Common myeloid progenitor, CD34-positive (primary cell): ENCODE measurements at regions not wholly inside any gene's neighbourhood (a gene's known extent, or its start where the extent isn't known, plus 50 kb on each side); places are given as distances from the start of the nearest gene placed in this dataset.

ENCODE experiments used
- CTCF ChIA-PET: fragments of 350-600 bp; sonication (Branson Sonifier 250); formaldehyde crosslinking; loops from one replicate; lab custom pipeline; 2021; ENCODE audit warnings: antibody characterized with exemption; lab: Charles Lee
- POLR2A ChIA-PET: fragments of 350-600 bp; sonication (Branson Sonifier 250); formaldehyde crosslinking; loops from one replicate; lab custom pipeline; 2021; ENCODE audit warnings: antibody characterized with exemption; lab: Charles Lee
- DNase-seq, 3 donors: peaks; one replicate each; pipeline versions ENCODE4 v3.0.0 to v3.0.0-alpha.2; 2013
- H3K27ac ChIP-seq, 2 experiments: 1 replicate in 1 of 2; 2 replicates in 1 of 2; pipeline ENCODE4 v1.7.0; 2013; ENCODE audit warnings: inconsistent platforms in 2 of 2, low read length in 2 of 2, mild to moderate bottlenecking in 2 of 2, low read depth in 1 of 2, moderate library complexity in 1 of 2; ENCODE audit not compliant: severe bottlenecking in 2 of 2, insufficient read depth in 1 of 2, poor library complexity in 1 of 2
- H3K27me3 ChIP-seq, 5 experiments: replicated peaks in 2 of 5; 1 replicate in 3 of 5; 2 replicates in 2 of 5; pipeline versions ENCODE4 v1.6.1 to v1.7.0; 2013; ENCODE audit warnings: low read length in 4 of 5, mild to moderate bottlenecking in 2 of 5, moderate library complexity in 2 of 5, inconsistent platforms in 1 of 5; ENCODE audit not compliant: insufficient read depth in 5 of 5, control insufficient read depth in 4 of 5
- H3K36me3 ChIP-seq, 4 experiments: 1 replicate in 2 of 4; 2 replicates in 2 of 4; pipeline versions ENCODE4 v1.6.1 to v1.7.0; 2013; ENCODE audit warnings: low read length in 3 of 4, control low read depth in 1 of 4, mild to moderate bottlenecking in 1 of 4; ENCODE audit not compliant: control insufficient read depth in 4 of 4, insufficient read depth in 4 of 4
- H3K4me1 ChIP-seq, 4 experiments: 1 replicate in 3 of 4; 2 replicates in 1 of 4; pipeline versions ENCODE4 v1.6.1 to v1.7.1; 2013; ENCODE audit warnings: low read length in 3 of 4, mild to moderate bottlenecking in 3 of 4, control low read depth in 1 of 4, inconsistent platforms in 1 of 4, moderate library complexity in 1 of 4; ENCODE audit not compliant: control insufficient read depth in 4 of 4, insufficient read depth in 4 of 4; ENCODE audit errors: control extremely low read depth in 1 of 4
- H3K4me3 ChIP-seq, 7 experiments: 1 replicate in 4 of 7; 2 replicates in 3 of 7; pipeline versions ENCODE4 v1.5.1 to v1.7.0; 2013; ENCODE audit warnings: mild to moderate bottlenecking in 7 of 7, low read length in 6 of 7, moderate library complexity in 6 of 7, inconsistent platforms in 2 of 7, low read depth in 2 of 7, control low read depth in 1 of 7; ENCODE audit not compliant: insufficient read depth in 4 of 7, control insufficient read depth in 1 of 7; ENCODE audit errors: extremely low read depth in 1 of 7
- H3K9me3 ChIP-seq, 5 experiments: 1 replicate in 4 of 5; 2 replicates in 1 of 5; pipeline versions ENCODE4 v1.6.1 to v1.7.1; 2013; ENCODE audit warnings: low read length in 4 of 5, mild to moderate bottlenecking in 2 of 5, inconsistent platforms in 1 of 5, low read depth in 1 of 5, moderate library complexity in 1 of 5; ENCODE audit not compliant: control insufficient read depth in 4 of 5, insufficient read depth in 2 of 5; ENCODE audit errors: control extremely low read depth in 1 of 5
- WGBS: methylation state at CpG from one replicate; pipeline ENCODE4 v1.1.5; 2013; ENCODE audit not compliant: insufficient coverage; 5-methylcytosine and 5-hydroxymethylcytosine counted together

DNA sequence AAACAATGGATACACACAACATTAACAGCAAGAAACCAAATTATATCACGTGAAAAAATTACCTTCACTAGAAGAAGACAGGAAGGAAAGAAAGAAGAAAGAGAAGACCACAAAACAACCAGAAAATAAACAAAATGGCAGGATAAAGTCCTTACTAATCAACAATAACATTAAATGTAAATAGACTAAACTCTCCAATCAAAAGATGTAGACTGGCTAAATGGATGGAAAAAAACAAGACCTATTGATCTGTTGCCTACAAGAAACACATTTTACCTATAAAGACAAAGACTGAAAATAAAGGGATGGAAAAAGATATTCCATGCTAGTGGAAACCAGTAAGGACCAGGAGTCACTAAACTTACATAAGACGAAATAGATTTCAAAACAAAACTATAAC is 167.0 kb upstream of the ZC3H15 start:
- no peaks in the 10 kb centered on the region for H3K27me3 ChIP-seq
- peaks cover 0 to 17% (median 2%) of the 10 kb centered on the region in 5 experiments for H3K9me3 ChIP-seq
- H3K36me3 ChIP-seq: no peaks in the 10 kb centered on the region
- H3K27ac ChIP-seq: no peak overlapping the region
- POLR2A ChIA-PET: no interaction called here
- peak in 1 of 3 donors; percentile 5 for DNase-seq
- no peaks in the 10 kb centered on the region for H3K4me1 ChIP-seq
- no CpG with 5 or more reads among the region's 2 CpGs for WGBS
- CTCF ChIA-PET: no interaction called here
- H3K4me3 ChIP-seq: no peak overlapping the region

- Histone ChIP-seq H3K4me3 (no peak overlapping the region), H3K36me3 (no peaks in the 10 kb centered on the region), H3K27ac (no peak overlapping the region), H3K27me3 (no peaks in the 10 kb centered on the region), H3K9me3 (peaks cover 0 to 4% (median 2%) of the 10 kb centered on the region in 5 experiments), H3K4me1 (no peaks in the 10 kb centered on the region)
- no peak for DNase-seq
- 100% methylated on average over 1 of the region's 2 CpGs for WGBS
- POLR2A ChIA-PET: no interaction called here
- CTCF ChIA-PET: no interaction called here
Measured at GRCh38 chr2:186325827-186326535, 160.1 kb upstream of the ZC3H15 start.

DNA sequence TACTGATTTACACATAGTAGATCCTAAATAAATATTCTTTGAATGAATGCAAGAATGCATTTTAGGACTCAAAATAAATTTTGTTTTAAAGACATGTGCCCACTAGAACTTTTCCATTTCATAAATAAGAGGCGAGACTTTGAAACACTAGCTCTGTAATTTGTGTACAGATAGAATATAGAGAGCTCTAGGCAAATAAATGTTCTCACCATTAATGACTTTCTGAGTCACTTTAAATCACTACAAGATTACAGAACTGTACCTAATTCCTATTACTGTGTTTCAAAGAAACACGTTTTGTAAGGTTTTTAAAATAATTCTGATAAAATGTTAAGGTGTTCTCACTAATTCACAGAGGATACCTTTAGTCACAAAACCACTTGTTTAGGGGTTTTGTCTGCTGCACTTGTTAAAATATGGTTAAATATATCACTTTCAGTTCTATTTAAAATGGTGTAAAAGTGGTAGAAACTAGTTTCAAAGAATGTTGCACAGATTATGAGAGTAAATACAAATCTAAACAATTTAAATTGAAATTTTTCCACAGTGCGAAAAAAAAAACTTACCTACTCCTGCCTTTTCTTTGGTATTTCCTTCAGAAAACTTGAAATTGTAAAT is 158.7 kb upstream of the ZC3H15 start:
- ChIA-PET POLR2A (no interaction called here), CTCF (no interaction called here)
- WGBS: no CpG with 5 or more reads among the region's 3 CpGs

GRCh38 chr2:186328838-186329237 is 157.2 kb upstream of the ZC3H15 start:
- no peaks in the 10 kb centered on the region for H3K27me3 ChIP-seq
- no peak overlapping the region for H3K27ac ChIP-seq
- no peak for DNase-seq
- CTCF ChIA-PET: interaction anchor here (0.7 kb wide), 1 partner anchor 137 kb away, joined by 3 read pairs; no protein-coding TSS in a partner anchor
- peaks cover 0 to 2% (median 0%) of the 10 kb centered on the region in 5 experiments for H3K9me3 ChIP-seq
- POLR2A ChIA-PET: no interaction called here
- H3K4me3 ChIP-seq: no peak overlapping the region
- no peaks in the 10 kb centered on the region for H3K4me1 ChIP-seq
- H3K36me3 ChIP-seq: no peaks in the 10 kb centered on the region

More for the DNA sequence above, 158.7 kb upstream of the ZC3H15 start:
- peaks cover 0 to 4% (median 0%) of the 10 kb centered on the region in 5 experiments for H3K9me3 ChIP-seq
- H3K4me3 ChIP-seq: no peak overlapping the region
- H3K27ac ChIP-seq: no peak overlapping the region
- H3K27me3 ChIP-seq: no peaks in the 10 kb centered on the region
- no peak for DNase-seq
- H3K4me1 ChIP-seq: no peaks in the 10 kb centered on the region
- H3K36me3 ChIP-seq: no peaks in the 10 kb centered on the region

GRCh38 chr2:186330050-186330449 is 156.0 kb upstream of the ZC3H15 start:
- WGBS: no CpG with 5 or more reads among the region's 1 CpG
- POLR2A ChIA-PET: no interaction called here
- no peaks in the 10 kb centered on the region for H3K4me1 ChIP-seq
- CTCF ChIA-PET: interaction anchor here (0.5 kb wide), 1 partner anchor 12 kb away, joined by 3 read pairs; no protein-coding TSS in a partner anchor
- no peaks in the 10 kb centered on the region for H3K27me3 ChIP-seq
- no peaks in the 10 kb centered on the region for H3K9me3 ChIP-seq
- H3K36me3 ChIP-seq: no peaks in the 10 kb centered on the region
- H3K27ac ChIP-seq: no peak overlapping the region
- DNase-seq: no peak
- H3K4me3 ChIP-seq: no peak overlapping the region

- Histone ChIP-seq H3K4me1 (no peaks in the 10 kb centered on the region), H3K4me3 (no peak overlapping the region), H3K27ac (no peak overlapping the region), H3K36me3 (peaks cover 0 to 3% (median 0%) of the 10 kb centered on the region in 4 experiments), H3K27me3 (no peaks in the 10 kb centered on the region), H3K9me3 (peaks cover 0 to 3% (median 1%) of the 10 kb centered on the region in 5 experiments)
- POLR2A ChIA-PET: no interaction called here
- WGBS: no CpG with 5 or more reads among the region's 1 CpG
- CTCF ChIA-PET: interaction anchor here (1.1 kb wide), 1 partner anchor 18 kb away, joined by 4 read pairs; no protein-coding TSS in a partner anchor
- no peak for DNase-seq
Measured at GRCh38 chr2:186339716-186340115, 146.3 kb upstream of the ZC3H15 start.

- Histone ChIP-seq H3K36me3 (peaks cover 0 to 3% (median 0%) of the 10 kb centered on the region in 4 experiments), H3K27me3 (no peaks in the 10 kb centered on the region), H3K9me3 (peaks cover 0 to 3% (median 0%) of the 10 kb centered on the region in 5 experiments), H3K27ac (no peak overlapping the region), H3K4me3 (no peak overlapping the region), H3K4me1 (no peaks in the 10 kb centered on the region)
- ChIA-PET CTCF (no interaction called here), POLR2A (no interaction called here)
- no peak for DNase-seq
- no CpG with 5 or more reads among the region's 1 CpG for WGBS
Measured at GRCh38 chr2:186342029-186342428, 144.0 kb upstream of the ZC3H15 start.
